Esophagus muscularis mucosa (tissue), 3 donors: ENCODE measurements at regions not wholly inside any gene's neighbourhood (a gene's known extent, or its start where the extent isn't known, plus 50 kb on each side); places are given as distances from the start of the nearest gene placed in this dataset.

Experiments used
- CTCF ChIP-seq, 3 experiments: fragments of 200-600 bp in 2 of 3; fragments of 450-650 bp in 1 of 3; sonication (generic) in 2 of 3; IDR thresholded peaks; one replicate each; pipeline ENCODE4 v1.5.1; 2017 to 2019; ENCODE audit warnings: antibody characterized with exemption in 3 of 3, mild to moderate bottlenecking in 2 of 3, moderate library complexity in 1 of 3
- POLR2A ChIP-seq: fragments of 450-650 bp; IDR thresholded peaks from one replicate; pipeline ENCODE4 v1.6.1; 2017; ENCODE audit warnings: antibody characterized with exemption, moderate library complexity, mild to moderate bottlenecking, low read depth

GRCh38 chr20:39195582-39196021 lies 233.5 kb downstream of the DHX35 start:
- TF ChIP-seq CTCF (IDR thresholded peaks at IDR 0.05) (no peak), POLR2A (no peak)
